Left lobe of liver (tissue), 2 donors: ENCODE measurements at regions not wholly inside any gene's neighbourhood (a gene's known extent, or its start where the extent isn't known, plus 50 kb on each side); places are given as distances from the start of the nearest gene placed in this dataset.

Experiments used
- ATAC-seq: fragments of 200-7000 bp; cut with Tn5 transposase; one replicate; pipeline ENCODE4 v1.9.1; 2020; ENCODE audit warnings: mild to moderate bottlenecking, moderate library complexity
- DNase-seq: peaks from one replicate; pipeline ENCODE4 v3.0.0-alpha.2; 2020; ENCODE audit warnings: low spot score
- donor health status: DM: no; HTN: no; CAD: no; lungs with moderate emphysema.
- donor health status: DM: no; HTN: yes; CAD: no.

GRCh38 chr3:1026395-1026794, 66.4 kb upstream of the CNTN6 start:
- DNase-seq (no peak), ATAC-seq (no peak)

DNA sequence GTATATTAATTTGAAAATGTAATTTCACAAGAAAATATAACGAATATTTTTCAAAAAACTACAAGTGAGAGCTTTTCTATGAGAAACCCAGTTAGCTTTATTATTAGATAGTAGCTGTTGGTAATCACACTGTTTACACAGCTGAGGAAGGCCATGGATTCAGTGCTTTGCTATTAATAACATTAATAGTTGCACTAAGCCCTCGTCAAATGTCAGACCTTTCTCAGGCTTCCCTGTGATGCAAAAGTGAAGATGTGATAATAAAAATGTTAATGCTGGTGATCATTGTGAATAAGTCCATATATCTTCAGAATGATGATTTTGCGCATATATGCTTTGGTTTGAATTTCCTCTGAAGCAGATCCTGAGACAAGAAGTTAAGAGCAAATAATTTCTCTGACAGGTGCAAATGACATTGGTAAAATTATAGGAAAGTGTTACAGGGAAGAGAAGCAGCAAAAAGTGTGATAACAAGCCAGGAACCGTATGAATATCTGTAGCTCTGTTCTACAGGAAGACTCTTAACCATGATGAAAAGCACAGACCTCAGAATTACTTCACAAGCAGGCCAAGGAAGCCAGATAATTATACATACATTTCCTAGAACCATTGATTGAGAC, 56.5 kb upstream of the CNTN6 start:
- ATAC-seq (no peak), DNase-seq (no peak)

DNA sequence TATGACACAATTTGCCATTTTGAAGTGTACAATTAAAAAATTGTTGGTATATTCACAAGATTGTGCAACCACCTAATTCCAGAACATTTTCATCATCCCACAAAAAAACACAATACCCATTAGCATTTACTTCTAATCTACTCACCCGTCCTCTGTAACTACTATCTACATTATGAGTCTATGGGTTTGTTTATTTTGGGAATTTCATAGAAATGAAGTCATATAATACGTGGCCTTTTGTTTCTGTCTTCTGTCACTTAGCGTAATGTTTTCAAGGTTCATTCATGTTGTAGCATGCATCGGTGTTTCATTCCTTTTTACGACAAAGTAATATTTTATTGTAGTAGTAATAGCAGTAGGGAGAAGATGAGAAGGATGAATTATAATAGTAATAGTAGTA, 55.2 kb upstream of the CNTN6 start:
- DNase-seq (no peak), ATAC-seq (no peak)
